Stimulated activated CD4-positive, alpha-beta T cell treated with anti-CD3 and anti-CD28 coated beads, Interleukin-1b, Interleukin-23, amount 100 ng/mL, for 4 hours (primary cell): ENCODE measurements at regions not wholly inside any gene's neighbourhood (a gene's known extent, or its start where the extent isn't known, plus 50 kb on each side); places are given as distances from the start of the nearest gene placed in this dataset.

Experiments
- DNase-seq, 2 donors: peaks; one replicate each; pipeline ENCODE4 v3.0.0-alpha.2; 2020; ENCODE audit warnings: low read depth in 2 of 2

DNA sequence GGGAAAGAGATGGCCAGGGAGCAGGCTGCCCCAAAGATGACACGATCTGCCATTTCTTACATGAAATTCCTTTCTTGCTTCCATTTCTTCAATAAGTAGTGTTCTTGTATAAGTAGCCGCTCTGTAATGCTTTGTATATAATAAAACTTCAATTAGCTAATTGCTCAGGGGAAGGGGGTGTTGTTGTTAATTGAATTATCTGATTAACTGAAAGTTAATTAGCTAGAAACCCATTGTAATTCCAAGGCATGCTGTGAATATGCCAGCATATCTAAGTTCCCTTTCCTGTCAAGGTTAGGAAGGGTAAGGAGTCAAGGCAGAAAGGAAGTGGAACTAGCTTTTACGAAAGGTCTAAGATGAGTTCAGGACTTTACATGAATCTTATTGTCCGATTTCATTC lies 765.9 kb downstream of the TYW1 start:
- DNase-seq, result no peak

DNA sequence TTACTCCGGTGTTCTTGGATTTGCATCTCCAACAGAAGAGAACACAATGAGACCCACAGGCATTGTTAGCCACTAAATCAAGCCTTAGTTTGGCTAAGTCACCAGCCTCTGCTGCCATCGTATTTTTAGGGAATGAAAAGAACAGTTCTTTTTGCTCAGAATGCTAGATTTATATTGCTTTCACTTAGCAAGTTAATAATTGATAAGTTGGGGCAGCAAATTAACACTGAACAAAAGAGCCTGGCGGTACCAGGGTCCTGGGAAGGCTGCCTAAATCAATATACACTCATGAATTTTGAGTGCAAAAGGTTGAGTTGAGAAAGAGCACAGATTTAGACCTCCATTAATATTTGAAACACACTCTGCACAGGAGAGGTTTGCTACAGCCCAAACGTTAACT lies 767.7 kb downstream of the TYW1 start:
- no peak for DNase-seq

DNA sequence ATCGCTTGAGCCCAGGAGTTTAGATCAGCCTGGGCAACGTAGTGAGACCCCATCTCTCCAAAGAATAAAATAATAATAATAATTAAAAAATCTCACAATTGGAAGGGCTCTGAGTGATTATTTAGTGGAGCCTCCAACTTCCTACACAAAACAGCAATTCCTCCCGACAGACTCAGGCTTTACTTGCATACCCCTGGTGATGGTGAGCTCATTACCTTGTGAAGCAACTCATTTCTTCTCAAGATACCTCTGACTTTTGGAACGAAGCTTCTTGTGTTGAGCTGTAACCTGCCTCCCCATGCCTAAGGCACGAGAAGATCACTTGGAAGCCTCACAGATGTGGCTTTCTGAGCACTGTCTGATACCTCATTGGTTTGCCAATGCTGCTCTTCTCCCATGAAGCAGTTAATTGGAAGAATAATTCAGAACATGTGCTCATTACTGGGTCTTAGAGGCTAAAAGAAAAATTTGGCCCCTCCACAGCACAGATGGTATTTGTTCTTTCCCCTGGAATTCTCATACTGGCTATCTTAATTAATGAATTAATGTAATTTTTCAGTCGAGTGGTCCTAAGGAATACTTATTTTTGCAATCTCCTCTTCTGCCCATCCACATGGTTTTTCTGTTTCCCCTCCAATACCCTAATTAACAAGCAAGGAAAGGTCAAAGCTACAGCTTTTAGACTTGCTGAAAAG lies 769.0 kb downstream of the TYW1 start:
- no peak for DNase-seq

DNA sequence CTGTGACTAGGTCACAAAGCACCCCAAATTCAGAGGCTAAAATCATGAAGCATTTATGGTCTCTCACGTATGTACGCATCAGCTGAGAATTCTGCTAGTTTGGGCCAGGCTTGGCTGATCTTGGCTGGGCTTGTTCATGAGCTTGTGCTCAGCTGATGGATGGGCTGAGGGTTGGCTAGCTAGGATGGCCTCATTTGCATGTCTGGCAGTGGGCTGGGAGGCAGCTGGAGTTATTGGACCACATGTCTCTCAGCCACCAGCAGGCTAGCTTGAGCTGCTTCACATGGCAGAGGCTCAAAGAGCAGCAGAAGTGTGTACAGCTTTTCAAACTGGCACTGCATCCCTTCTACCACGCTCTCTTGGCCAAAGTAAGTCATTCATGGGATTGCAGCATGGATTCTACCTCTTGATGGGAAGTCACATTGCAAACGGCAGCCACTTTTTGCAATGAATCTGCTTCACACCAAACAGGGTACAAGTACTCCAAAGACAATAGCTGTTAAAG lies 770.3 kb downstream of the TYW1 start:
- no peak for DNase-seq

DNA sequence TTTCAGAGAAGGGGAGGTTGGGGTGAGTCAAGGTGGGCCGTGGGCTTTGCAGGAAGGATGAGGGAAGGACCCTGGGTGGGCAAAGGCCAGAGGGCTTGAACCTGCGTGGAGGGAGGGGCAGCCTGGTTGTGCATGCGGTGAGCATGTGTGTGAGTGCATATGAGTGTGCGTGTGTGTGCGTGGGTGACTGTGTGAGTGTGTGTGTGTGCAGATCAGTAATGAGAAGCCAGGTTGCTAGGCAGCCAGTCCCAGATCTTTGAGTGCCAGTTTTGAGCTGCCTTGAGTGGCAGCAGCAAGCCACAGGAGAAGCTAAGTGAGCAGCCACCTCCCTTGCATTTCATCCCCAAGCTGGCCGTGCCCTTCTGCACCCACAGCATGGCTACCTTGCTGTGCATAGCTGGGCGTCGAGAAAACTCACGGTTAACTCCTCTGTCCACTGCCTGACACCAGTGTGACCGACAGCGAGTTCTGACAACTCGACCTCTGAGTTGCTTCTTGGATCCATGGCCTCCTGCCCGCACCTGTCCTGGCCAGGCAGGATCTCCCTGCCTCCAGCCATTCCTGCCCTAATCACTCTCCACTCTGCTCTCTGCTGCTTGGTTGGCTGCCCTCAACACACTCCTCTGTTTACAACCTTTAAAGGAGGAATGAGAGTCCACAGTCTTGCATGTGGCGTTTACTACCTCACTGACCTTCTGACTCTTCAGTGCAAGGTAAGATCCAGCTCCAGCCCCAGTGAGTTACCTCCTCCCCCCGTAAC lies 775.4 kb downstream of the TYW1 start:
- no peak for DNase-seq

DNA sequence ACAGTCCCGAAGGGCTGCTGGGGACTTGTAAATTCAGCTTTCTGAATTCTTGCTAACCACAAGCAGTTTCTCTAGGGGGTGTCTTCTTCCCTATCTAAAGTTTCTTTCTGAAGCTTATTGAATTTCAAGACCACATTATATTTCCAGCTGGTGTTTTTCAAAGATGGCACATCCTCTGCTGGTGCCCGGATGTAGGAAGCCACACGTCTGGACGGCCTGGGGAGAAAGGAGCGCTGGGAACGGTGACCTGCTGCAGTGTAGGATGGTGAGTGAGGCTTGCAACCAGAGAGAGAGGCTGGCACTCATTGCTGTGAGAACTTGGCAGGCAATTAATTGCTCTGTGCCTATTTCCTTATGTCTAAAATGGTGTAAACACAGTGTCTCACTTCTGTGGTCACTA lies 776.4 kb downstream of the TYW1 start:
- no peak for DNase-seq

DNA sequence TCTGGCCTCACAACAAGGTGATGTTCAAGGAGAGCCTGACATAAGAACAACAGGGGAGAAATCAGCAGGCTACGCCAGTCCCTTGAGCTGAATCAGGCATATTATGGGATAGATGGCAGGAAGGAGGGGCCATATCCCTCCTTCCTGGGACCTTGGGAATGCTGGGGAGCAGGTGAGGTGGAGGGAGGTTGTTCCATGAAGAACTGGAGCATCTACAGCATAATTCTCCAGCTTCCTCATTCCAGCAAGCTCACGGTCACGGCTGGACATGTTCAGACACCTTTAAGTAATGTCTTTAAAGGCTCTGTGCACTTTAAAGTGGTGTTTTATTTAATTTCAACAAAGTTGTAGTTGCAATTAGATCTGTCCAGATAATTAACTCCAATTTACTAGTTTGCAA lies 780.5 kb downstream of the TYW1 start:
- DNase-seq, result no peak

DNA sequence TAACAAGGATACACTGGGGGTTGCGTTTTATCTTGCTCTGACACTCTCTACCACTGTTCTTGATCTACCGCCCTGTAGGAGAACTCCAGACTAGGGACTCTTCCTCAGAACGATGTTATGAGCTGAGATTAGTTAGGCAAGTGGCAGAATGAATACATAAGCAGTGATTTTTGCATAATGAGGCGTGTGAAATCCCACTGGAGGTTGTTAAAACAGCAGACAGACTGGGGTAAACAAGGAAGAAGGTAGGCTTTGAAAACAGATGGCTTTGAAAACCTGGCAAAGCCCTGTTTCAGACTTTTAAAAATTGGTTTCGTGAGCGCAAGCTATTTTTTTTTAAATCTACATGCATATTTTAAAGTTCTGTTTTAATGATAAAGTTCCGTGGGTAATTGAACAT lies 785.2 kb downstream of the TYW1 start:
- no peak for DNase-seq

DNA sequence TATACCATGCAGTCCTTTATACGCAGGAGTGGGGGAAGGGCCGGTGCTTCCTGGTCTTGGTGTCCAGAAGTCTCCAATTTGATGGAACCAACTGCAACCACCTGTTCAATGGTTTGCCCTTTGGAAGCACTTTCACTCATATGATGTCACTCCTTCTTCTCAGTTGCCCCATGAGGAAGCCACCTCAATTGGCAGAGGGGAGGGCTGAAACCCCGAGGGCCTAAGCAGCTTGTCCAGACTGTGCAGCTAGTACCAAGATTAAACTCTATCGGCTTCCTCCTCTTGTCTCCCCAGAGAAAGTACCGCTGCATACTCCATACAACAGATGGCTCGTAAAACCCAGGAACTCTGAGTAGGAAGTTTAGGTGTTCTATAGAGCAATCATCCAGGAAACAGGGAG lies 789.4 kb downstream of the TYW1 start:
- DNase-seq, result no peak

DNA sequence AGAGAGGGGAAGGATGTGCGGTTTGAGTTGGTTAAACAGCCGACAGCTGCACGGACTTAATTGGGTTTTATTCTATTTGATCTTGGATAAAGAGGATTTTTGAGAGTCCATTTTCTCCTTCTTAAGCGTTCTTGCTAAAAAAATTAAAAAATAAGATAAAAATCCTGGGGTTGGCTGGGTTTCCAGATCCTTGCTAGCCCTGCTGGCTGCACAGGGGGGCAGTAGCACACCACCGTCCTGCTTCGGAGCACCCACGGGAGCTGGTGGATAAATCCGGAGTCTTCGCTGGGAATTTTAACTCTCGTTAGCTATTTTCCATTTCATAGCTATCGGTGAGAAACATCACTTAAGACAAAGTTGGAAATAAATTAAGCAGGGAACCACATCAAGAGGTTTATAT lies 792.0 kb downstream of the TYW1 start:
- no peak for DNase-seq

DNA sequence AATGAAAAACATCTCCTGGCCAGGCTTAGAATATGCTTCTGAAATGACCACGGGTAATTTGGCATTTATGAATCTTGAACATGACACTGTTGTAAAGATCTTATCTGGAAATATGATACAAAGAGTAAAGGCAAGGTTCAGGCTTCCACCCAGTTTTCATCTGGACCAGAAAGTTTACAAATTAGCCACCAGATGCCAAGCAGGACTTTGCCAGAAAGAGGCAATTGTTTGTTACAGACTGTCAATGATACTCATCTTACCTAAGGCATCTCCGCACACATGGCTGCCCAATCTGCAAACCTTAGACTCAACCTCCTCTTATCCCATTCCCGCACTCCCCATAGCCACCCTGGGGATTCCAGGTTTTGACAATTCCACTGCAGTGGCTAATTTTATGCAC lies 795.3 kb downstream of the TYW1 start:
- no peak for DNase-seq

DNA sequence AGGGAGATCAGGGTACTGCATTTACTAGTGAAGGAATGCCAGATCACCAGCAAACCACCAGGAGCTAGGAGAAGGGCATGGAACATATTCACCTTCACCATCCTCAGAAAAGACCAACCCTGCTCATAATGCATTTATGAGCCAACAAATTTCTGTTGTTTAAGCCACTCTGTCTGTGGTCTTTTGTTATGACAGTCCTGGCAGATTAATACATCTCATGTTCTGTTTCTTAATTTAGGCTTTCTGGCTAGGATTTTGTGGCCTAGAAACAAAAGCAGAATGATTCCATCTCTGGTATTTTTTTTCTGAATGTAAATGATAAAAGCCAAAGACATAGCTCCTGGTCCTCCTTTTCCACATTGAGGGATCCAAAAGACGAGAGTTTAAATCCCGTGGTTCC lies 797.9 kb downstream of the TYW1 start:
- DNase-seq, result no peak

DNA sequence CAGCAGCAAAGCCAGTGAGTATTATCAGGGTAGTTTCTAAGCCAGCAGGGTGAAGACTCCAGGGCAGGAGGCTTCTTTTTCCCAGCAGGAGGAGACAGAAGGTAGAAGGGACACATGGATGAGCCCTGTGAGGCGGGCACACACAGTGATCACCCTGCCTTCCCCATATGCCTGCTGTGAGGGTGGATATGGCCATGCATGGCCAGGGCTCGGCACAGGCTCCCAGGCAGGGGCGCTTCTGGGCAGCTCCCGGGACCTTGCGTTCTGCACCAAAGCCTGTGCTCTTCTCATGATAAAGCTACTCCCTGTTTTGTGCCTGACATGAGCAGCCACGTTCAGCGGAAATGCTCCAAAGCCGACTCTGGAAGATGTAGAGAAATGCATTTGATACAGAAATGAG lies 807.2 kb downstream of the TYW1 start:
- DNase-seq, result no peak

DNA sequence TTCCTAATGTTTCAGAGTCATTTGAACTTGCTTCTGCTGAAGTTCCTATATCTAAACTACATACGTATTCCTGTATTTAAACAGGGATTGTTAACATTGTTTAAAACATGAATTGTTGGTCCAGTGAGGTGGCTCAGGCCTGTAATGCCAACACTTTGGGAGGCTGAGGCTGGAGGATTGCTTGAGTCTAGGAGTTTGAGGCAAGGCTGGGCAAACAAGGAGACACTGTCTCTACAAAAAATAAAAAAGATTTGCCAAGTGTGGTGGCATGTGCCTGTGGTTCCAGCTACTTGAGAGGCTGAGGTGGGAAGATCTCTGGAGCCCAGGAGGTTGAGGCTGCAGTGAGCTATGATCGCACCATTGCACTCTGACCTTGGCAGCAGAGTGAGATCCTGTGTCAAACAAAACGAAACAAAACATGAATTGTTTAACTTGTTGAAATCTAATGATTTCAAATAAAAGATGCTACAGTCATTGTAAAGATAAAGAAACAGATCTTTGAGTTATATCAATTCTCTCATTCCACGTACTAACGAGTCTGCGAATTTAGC lies 809.4 kb downstream of the TYW1 start:
- DNase-seq, result no peak

DNA sequence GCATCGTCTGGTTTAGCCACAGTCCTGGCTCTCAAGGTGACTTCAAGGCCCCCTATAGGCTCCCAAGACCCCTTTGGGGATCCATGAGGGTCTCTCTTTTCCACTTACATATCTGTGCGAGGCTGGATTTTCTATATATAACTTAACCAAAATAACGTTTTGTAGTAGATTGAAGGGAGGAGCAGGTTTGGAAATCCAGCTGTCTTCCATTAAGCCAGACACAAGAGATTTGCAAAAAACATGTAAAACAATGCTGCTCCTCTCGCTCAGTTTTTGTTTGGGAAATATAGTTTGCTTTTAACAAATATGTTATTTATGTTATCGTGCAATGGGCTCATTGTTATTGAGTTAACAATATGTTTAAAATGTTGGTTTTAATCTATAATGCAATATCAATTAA lies 811.2 kb downstream of the TYW1 start:
- no peak for DNase-seq

DNA sequence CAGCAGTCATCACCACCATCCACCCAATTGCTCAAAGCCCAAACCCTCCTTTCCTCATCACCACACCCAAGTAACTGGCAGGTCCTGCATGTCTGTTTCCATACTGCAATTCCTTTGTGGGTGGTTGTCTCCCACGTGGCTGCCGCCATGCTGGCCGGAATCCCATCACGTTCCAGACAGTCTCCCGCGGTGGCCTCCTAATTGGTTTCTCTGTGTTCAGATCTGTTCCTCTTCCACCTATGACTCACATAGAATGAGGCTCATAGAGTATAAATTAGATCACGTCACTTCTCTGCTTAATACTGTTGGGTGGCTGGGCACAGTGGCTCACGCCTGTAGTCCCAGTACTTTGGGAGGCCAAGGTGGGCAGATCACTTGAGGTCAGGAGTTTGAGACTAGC lies 813.0 kb downstream of the TYW1 start:
- no peak for DNase-seq

DNA sequence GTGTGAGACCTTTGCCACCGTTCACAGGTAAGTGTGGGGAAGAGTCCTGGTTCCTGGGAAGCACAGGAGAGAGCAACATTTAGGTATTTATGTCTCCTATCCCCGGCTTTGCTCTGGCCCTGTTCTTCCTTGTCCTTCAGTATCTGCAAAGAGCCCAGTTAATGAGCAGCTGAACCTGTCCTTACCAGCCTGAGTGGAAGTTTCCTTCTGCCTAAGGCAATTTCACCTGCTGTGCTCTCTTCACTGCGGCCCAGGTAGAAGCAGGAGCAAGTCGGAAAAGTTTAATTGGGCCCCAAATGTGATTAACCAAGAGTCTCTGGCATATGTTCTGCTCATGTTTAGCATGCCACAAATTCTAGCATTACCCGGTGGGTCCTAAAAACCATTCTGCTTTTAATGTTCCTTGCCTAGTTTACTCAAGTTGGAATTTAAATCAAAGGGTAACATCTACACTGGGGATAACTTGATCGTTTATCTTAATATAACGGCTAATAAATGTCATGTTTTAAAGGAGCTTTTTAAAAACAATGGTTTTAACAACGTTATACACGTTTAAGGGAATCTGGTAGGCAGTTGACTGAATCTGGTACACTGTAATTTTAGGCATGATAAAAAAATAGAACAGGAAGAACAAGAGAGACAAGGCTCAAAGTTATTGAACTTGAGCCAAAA lies 817.1 kb downstream of the TYW1 start:
- DNase-seq, result no peak

DNA sequence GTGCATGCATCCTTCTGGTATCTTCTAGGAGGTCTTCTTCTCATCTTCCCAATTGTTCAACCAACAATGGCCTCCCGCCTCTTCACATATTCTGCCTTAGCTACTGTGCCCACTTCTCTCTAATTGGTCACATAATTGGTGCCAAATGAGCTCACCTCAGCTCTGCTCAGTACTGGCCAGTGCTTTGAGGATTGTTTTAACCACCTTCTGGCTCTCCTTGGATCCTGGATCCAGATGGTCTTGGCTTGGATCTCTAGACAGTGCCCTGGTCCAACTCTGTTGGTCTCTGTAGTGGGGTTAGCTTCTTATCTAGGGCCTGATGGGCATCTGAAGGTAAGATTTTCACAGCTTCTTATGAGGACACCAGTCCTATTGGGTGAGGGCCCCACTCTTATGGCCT lies 820.8 kb downstream of the TYW1 start:
- DNase-seq, result no peak

DNA sequence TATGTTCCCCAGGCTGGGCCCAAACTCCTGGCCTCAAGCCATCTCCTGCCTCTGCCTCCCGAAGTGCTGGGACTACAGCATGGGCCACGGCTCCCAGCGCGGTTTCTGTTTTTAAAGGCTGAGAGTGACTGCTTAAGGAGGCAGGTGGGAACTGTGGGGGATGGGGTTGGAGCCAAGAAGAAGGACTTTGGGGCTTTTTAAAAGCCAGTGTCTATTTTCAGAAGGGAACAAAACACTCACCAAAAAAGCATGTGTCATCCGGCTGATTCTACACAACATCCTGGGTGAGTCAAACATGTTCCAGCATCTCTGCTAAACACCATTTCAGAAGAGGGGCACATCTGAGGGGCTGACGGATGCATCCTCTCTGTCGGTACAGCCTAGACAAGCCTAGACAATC lies 824.5 kb downstream of the TYW1 start:
- DNase-seq, result no peak

DNA sequence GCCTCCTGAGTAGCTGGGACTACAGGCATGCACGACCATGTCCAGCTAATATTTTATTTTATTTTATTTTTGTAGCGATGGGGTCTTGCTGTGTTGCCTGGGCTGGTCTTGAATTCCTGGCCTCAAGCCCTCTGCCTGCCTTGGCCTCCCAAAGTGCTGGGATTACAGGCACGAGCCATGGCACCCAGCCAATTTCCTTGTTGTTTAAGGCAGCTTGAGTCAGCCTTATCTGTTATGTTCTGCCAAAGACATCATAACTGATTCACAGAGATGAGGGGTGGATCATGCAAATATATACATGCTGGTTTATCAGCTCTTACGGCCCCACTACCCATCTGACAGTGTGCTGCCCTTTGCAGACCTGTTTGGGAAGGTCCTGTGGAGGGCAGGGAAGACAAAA lies 826.7 kb downstream of the TYW1 start:
- DNase-seq, result no peak

DNA sequence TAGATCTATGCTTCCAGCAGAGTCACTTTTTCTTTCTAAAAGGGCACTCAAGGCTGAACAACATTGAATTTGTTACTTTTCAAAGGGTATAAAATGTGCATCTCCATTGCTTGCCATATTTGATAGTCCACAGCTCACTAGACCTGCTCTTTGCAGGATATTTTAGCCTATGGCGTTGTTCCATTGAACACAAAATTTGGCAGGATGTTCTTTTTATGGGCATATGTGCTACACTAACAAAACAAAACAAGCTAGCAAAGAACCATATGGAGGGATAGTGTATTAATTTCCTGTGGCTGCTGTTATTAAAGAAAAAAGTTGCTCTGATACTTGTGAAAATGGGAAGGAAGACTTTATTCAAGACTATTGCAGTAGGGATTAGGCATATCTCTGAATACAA lies 828.7 kb downstream of the TYW1 start:
- DNase-seq, result no peak

DNA sequence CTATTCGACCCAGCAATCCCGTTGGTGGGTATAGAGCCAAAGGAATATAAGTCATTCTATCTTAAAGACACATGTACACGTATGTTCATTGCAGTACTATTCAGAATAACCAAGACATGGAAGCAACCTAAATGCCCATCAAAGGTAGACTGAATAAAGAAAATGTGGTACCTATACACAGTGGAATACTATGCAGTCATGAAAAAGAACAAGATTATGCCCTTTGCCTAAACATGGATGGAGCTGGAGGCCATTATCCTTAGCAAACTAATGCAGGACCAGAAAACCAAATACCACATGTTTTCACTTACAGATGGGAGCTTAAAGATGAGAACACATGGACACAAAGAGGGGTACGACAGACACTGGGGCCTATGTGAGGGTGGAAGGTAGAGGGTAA lies 845.3 kb downstream of the TYW1 start:
- no peak for DNase-seq

DNA sequence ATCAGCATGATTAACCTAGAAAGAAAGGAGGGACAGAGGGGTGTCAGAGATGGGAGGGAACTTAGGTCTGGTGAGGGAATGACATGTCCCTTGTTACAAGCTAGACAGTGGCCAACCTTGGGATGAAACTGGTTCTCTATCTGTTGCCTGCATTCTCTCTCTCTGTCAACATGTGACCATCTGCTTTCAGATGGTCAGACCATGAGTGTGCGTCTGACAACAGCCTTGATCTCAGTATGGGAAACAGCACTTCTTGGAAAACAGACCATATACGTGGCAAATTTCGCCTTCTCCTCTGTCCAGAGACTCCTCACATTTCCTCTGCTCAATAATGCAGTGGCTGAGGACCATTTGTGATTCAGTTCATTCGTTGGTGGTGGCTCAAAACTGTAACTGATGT lies 845.9 kb downstream of the TYW1 start:
- no peak for DNase-seq
